ENCODE measurements at regions not wholly inside any gene's neighbourhood (a gene's known extent, or its start where the extent isn't known, plus 50 kb on each side); places are given as distances from the start of the nearest gene placed in this dataset.

DNA sequence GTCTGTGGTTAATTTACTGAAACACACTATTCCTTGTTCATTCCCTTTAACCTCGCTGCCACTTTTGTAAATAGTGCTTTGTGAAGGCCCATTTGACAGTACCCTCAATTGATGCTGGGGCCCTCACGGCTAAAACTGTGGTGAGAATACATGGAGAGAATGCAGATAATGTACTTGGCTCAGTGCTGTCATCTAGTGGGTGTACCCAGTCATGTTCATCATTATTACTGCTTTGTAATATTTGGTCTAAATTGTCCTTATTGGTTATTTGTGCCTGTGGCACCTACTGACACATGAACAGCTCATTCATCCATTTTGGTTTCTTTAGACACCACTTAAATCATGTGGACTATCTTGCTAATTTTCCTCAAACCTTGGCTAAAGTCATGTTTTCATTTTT is 543.6 kb downstream of the EDEM1 start:
- TF ChIP-seq, protein P1, sequence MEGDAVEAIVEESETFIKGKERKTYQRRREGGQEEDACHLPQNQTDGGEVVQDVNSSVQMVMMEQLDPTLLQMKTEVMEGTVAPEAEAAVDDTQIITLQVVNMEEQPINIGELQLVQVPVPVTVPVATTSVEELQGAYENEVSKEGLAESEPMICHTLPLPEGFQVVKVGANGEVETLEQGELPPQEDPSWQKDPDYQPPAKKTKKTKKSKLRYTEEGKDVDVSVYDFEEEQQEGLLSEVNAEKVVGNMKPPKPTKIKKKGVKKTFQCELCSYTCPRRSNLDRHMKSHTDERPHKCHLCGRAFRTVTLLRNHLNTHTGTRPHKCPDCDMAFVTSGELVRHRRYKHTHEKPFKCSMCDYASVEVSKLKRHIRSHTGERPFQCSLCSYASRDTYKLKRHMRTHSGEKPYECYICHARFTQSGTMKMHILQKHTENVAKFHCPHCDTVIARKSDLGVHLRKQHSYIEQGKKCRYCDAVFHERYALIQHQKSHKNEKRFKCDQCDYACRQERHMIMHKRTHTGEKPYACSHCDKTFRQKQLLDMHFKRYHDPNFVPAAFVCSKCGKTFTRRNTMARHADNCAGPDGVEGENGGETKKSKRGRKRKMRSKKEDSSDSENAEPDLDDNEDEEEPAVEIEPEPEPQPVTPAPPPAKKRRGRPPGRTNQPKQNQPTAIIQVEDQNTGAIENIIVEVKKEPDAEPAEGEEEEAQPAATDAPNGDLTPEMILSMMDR (IDR thresholded peaks at IDR 0.05 in 8 of 11, conservative IDR thresholded peaks at IDR 0.05 in 3 of 11): peak in 1 of 11 experiments; percentile 15
- TF ChIP-seq POLR2AphosphoS5 (IDR thresholded peaks at IDR 0.05): no peak

All from spleen (tissue), 7 donors.